HepG2 (cell line): ENCODE measurements at regions not wholly inside any gene's neighbourhood (a gene's known extent, or its start where the extent isn't known, plus 50 kb on each side); places are given as distances from the start of the nearest gene placed in this dataset.

Experiments
- FOSL2 ChIP-seq: sonication (generic); formaldehyde crosslinking; IDR thresholded peaks from 2 replicates; pipeline ENCODE4 v1.4.0; 2020; ENCODE audit warnings: missing genetic modification reagents
- GATAD2A ChIP-seq: IDR thresholded peaks from 2 replicates; pipeline ENCODE4 v1.6.1; 2016
- HOXA5 ChIP-seq: sonication (generic); formaldehyde crosslinking; IDR thresholded peaks from 2 replicates; pipeline ENCODE4 v1.4.0; 2020; ENCODE audit warnings: missing genetic modification reagents
- KDM2A ChIP-seq: sonication (generic); formaldehyde crosslinking; IDR thresholded peaks from 2 replicates; pipeline ENCODE4 v1.4.0; 2020; ENCODE audit warnings: low read depth, missing genetic modification reagents, borderline replicate concordance
- NR2F6 ChIP-seq, 2 experiments: IDR thresholded peaks; 2 replicates each; pipeline ENCODE4 v1.6.1; 2016; ENCODE audit warnings: antibody characterized with exemption in 1 of 2, mild to moderate bottlenecking in 1 of 2
- PITX1 ChIP-seq: sonication (generic); formaldehyde crosslinking; IDR thresholded peaks from 2 replicates; pipeline ENCODE4 v1.5.1; 2020; ENCODE audit warnings: mild to moderate bottlenecking, missing genetic modification reagents
- SRSF1 ChIP-seq: fragments of 200-400 bp; formaldehyde crosslinking; optimal IDR thresholded peaks from 2 replicates; pipeline ENCODE3; 2017; ENCODE audit warnings: mild to moderate bottlenecking, low read depth, low read length, moderate library complexity
- TEAD3 ChIP-seq: optimal IDR thresholded peaks from 2 replicates; pipeline ENCODE3; 2016; ENCODE audit warnings: borderline replicate concordance
- ZBTB38 ChIP-seq: sonication (generic); formaldehyde crosslinking; IDR thresholded peaks from 2 replicates; pipeline ENCODE4 v1.5.1; 2020; ENCODE audit warnings: mild to moderate bottlenecking, missing genetic modification reagents
- ZNF350 ChIP-seq: sonication (generic); formaldehyde crosslinking; IDR thresholded peaks from 2 replicates; pipeline ENCODE4 v1.4.0; 2020; ENCODE audit warnings: mild to moderate bottlenecking, low read depth, missing genetic modification reagents, borderline replicate concordance
- ZNF605 ChIP-seq: sonication (generic); formaldehyde crosslinking; IDR thresholded peaks from 2 replicates; pipeline ENCODE4 v1.8.0; 2022; ENCODE audit warnings: mild to moderate bottlenecking, missing genetic modification reagents
- ZNF614 ChIP-seq: IDR thresholded peaks from 2 replicates; pipeline ENCODE4 v1.6.1; 2018; ENCODE audit warnings: missing biosample characterization, missing genetic modification reagents, inconsistent platforms, borderline replicate concordance
- TF ChIP-seq, protein P1 (sequence below): sonication (generic); formaldehyde crosslinking; IDR thresholded peaks from 2 replicates; pipeline ENCODE4 v1.4.0; 2020; ENCODE audit warnings: missing genetic modification reagents
- TF ChIP-seq, protein P2 (sequence below): IDR thresholded peaks from 2 replicates; pipeline ENCODE4 v1.6.1; 2018; ENCODE audit warnings: missing genetic modification reagents, mild to moderate bottlenecking, missing compliant biosample characterization
- TF ChIP-seq, protein P3 (sequence below): sonication (generic); formaldehyde crosslinking; IDR thresholded peaks from 2 replicates; pipeline ENCODE4 v1.5.0; 2020; ENCODE audit warnings: mild to moderate bottlenecking, missing genetic modification reagents
- TF ChIP-seq, protein P4 (sequence below): IDR thresholded peaks from 2 replicates; pipeline ENCODE4 v1.4.0; 2020; ENCODE audit warnings: mild to moderate bottlenecking, missing genetic modification reagents
- TF ChIP-seq, protein P5 (sequence below): sonication (generic); formaldehyde crosslinking; IDR thresholded peaks from 2 replicates; pipeline ENCODE4 v1.4.0; 2020; ENCODE audit warnings: missing genetic modification reagents

DNA sequence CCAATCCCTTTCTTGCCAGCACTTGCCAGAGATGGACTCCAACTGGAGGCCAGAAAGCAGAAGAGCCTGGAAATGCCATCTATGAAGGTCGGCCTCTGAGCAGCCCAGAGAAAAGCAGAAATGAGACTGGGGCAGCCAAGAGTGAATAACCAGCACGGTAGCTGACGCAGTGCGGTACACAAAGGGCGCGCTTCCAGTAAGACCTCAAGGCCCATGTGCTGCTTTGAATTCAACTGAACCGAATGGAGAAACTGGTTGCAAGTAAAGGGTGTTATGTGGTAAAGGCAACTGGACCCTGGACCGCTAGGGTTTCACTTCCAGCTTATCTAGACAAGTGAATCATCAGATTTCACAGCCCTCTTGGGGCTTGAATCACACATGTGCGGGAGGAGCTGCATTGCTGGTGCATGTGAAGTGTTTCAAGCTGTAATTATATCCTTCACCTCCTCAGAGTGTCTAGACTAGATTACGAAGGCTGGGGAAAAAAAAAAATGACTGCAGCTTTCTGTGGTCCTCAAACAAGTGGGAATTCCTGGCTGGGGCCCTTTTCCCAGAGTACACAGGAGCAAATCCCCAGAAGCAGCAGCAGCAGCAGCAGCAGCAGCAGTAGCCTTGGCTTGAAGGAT, 128.9 kb downstream of the CCDC34 start (continued):
- TF ChIP-seq, protein P1, sequence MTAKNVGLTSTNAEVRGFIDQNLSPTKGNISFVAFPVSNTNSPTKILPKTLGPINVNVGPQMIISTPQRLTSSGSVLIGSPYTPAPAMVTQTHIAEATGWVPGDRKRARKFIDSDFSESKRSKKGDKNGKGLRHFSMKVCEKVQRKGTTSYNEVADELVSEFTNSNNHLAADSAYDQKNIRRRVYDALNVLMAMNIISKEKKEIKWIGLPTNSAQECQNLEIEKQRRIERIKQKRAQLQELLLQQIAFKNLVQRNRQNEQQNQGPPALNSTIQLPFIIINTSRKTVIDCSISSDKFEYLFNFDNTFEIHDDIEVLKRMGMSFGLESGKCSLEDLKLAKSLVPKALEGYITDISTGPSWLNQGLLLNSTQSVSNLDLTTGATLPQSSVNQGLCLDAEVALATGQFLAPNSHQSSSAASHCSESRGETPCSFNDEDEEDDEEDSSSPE = no peak
- TF ChIP-seq HOXA5 (CRISPR knock-in tag) (peak; percentile 63; the same call in 1 of the 2 replicates), ZNF605 (0 out of 2 replicates have a peak, but pooled peaks have one; percentile 28), ZBTB38 (peak; percentile 36; the same call in 1 of the 2 replicates), ZNF350 (peak; percentile 25; the same call in 1 of the 2 replicates), FOSL2 (CRISPR knock-in tag) (peak; percentile 87), KDM2A (CRISPR knock-in tag) (0 out of 2 replicates have a peak, but pooled peaks have one; percentile 35), SRSF1 (no peak), GATAD2A (CRISPR knock-in tag) (peak; percentile 29; the same call in 1 of the 2 replicates), PITX1 (CRISPR knock-in tag) (peak; percentile 32; the same call in 1 of the 2 replicates), ZNF614 (0 out of 2 replicates have a peak, but pooled peaks have one; percentile 28), TEAD3 (peak; percentile 6), NR2F6 (IDR thresholded peaks at IDR 0.05) (no peak), NR2F6 (CRISPR knock-in tag; IDR thresholded peaks at IDR 0.05) (no peak)
- TF ChIP-seq, protein P2, sequence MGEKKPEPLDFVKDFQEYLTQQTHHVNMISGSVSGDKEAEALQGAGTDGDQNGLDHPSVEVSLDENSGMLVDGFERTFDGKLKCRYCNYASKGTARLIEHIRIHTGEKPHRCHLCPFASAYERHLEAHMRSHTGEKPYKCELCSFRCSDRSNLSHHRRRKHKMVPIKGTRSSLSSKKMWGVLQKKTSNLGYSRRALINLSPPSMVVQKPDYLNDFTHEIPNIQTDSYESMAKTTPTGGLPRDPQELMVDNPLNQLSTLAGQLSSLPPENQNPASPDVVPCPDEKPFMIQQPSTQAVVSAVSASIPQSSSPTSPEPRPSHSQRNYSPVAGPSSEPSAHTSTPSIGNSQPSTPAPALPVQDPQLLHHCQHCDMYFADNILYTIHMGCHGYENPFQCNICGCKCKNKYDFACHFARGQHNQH = no peak
- TF ChIP-seq, protein P3, sequence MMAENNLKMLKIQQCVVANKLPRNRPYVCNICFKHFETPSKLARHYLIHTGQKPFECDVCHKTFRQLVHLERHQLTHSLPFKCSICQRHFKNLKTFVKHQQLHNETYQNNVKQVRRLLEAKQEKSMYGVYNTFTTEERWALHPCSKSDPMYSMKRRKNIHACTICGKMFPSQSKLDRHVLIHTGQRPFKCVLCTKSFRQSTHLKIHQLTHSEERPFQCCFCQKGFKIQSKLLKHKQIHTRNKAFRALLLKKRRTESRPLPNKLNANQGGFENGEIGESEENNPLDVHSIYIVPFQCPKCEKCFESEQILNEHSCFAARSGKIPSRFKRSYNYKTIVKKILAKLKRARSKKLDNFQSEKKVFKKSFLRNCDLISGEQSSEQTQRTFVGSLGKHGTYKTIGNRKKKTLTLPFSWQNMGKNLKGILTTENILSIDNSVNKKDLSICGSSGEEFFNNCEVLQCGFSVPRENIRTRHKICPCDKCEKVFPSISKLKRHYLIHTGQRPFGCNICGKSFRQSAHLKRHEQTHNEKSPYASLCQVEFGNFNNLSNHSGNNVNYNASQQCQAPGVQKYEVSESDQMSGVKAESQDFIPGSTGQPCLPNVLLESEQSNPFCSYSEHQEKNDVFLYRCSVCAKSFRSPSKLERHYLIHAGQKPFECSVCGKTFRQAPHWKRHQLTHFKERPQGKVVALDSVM (CRISPR knock-in tag) = peak; percentile 46; the same call in 1 of the 2 replicates
- TF ChIP-seq, protein P4, sequence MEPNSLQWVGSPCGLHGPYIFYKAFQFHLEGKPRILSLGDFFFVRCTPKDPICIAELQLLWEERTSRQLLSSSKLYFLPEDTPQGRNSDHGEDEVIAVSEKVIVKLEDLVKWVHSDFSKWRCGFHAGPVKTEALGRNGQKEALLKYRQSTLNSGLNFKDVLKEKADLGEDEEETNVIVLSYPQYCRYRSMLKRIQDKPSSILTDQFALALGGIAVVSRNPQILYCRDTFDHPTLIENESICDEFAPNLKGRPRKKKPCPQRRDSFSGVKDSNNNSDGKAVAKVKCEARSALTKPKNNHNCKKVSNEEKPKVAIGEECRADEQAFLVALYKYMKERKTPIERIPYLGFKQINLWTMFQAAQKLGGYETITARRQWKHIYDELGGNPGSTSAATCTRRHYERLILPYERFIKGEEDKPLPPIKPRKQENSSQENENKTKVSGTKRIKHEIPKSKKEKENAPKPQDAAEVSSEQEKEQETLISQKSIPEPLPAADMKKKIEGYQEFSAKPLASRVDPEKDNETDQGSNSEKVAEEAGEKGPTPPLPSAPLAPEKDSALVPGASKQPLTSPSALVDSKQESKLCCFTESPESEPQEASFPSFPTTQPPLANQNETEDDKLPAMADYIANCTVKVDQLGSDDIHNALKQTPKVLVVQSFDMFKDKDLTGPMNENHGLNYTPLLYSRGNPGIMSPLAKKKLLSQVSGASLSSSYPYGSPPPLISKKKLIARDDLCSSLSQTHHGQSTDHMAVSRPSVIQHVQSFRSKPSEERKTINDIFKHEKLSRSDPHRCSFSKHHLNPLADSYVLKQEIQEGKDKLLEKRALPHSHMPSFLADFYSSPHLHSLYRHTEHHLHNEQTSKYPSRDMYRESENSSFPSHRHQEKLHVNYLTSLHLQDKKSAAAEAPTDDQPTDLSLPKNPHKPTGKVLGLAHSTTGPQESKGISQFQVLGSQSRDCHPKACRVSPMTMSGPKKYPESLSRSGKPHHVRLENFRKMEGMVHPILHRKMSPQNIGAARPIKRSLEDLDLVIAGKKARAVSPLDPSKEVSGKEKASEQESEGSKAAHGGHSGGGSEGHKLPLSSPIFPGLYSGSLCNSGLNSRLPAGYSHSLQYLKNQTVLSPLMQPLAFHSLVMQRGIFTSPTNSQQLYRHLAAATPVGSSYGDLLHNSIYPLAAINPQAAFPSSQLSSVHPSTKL (CRISPR knock-in tag) = peak; percentile 53
- TF ChIP-seq, protein P5, sequence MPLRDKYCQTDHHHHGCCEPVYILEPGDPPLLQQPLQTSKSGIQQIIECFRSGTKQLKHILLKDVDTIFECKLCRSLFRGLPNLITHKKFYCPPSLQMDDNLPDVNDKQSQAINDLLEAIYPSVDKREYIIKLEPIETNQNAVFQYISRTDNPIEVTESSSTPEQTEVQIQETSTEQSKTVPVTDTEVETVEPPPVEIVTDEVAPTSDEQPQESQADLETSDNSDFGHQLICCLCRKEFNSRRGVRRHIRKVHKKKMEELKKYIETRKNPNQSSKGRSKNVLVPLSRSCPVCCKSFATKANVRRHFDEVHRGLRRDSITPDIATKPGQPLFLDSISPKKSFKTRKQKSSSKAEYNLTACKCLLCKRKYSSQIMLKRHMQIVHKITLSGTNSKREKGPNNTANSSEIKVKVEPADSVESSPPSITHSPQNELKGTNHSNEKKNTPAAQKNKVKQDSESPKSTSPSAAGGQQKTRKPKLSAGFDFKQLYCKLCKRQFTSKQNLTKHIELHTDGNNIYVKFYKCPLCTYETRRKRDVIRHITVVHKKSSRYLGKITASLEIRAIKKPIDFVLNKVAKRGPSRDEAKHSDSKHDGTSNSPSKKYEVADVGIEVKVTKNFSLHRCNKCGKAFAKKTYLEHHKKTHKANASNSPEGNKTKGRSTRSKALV = 0 out of 2 replicates have a peak, but pooled peaks have one; percentile 48
